ENCODE measurements at regions not wholly inside any gene's neighbourhood (a gene's known extent, or its start where the extent isn't known, plus 50 kb on each side); places are given as distances from the start of the nearest gene placed in this dataset.

DNA sequence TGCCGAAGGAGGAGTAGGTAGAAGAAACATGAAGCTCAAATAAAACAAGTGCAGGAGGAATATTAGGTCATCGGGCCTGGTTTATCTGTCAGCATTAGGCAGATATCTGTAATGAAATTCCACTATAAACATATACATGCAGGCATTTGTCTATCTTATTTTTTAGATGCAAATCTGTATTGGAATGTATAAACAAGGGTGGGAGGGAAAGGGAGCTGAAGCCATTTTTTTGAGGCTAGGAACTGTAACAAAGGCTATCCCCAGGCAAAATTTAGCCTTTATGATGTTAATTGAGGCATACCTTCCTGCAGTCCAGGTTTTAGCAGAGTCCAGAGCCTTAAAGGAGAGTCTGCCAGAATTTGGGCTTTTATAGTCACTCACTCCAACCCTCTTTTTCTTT, 72.5 kb downstream of the PHLDA1 start:
- TF ChIP-seq, protein P1, sequence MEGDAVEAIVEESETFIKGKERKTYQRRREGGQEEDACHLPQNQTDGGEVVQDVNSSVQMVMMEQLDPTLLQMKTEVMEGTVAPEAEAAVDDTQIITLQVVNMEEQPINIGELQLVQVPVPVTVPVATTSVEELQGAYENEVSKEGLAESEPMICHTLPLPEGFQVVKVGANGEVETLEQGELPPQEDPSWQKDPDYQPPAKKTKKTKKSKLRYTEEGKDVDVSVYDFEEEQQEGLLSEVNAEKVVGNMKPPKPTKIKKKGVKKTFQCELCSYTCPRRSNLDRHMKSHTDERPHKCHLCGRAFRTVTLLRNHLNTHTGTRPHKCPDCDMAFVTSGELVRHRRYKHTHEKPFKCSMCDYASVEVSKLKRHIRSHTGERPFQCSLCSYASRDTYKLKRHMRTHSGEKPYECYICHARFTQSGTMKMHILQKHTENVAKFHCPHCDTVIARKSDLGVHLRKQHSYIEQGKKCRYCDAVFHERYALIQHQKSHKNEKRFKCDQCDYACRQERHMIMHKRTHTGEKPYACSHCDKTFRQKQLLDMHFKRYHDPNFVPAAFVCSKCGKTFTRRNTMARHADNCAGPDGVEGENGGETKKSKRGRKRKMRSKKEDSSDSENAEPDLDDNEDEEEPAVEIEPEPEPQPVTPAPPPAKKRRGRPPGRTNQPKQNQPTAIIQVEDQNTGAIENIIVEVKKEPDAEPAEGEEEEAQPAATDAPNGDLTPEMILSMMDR (IDR thresholded peaks at IDR 0.05) = no peak
- TF ChIP-seq POLR2AphosphoS5 (IDR thresholded peaks at IDR 0.05; ENCODE audit: insufficient read depth in 1 of 2, low read depth in 1 of 2) (no peak), POLR2A (IDR thresholded peaks at IDR 0.05) (no peak)

Data from vagina (tissue), 2 donors.